Endothelial cell of umbilical vein (primary cell): ENCODE measurements at regions not wholly inside any gene's neighbourhood (a gene's known extent, or its start where the extent isn't known, plus 50 kb on each side); places are given as distances from the start of the nearest gene placed in this dataset.

Experiments used
- CTCF ChIP-seq, 2 donors: IDR thresholded peaks; 1 replicate in 1 of 2; 2 replicates in 1 of 2; pipeline ENCODE4 v1.5.1; 2011; ENCODE audit warnings: low read length in 2 of 2, mild to moderate bottlenecking in 2 of 2, moderate library complexity in 2 of 2, control low read depth in 1 of 2, inconsistent platforms in 1 of 2, low read depth in 1 of 2; ENCODE audit not compliant: insufficient read depth in 1 of 2; ENCODE audit errors: extremely low read depth in 1 of 2
- GATA2 ChIP-seq: IDR thresholded peaks from 2 replicates; pipeline ENCODE4 v1.7.0; 2011; ENCODE audit warnings: low read depth, mild to moderate bottlenecking, moderate library complexity, mixed read lengths, low read length; ENCODE audit not compliant: insufficient read length, insufficient read depth
- MYC ChIP-seq: IDR thresholded peaks from one replicate; pipeline ENCODE4 v1.6.1; 2011; ENCODE audit warnings: mild to moderate bottlenecking, low read depth, low read length
- POLR2A ChIP-seq: IDR thresholded peaks from 2 replicates; pipeline ENCODE4 v1.6.1; 2012; ENCODE audit warnings: low read depth, mild to moderate bottlenecking, control low read depth, low read length
- POLR2AphosphoS5 ChIP-seq: IDR thresholded peaks from 2 replicates; pipeline ENCODE4 v1.6.1; 2012; ENCODE audit warnings: low read depth, mild to moderate bottlenecking, control low read depth, low read length, moderate library complexity; ENCODE audit not compliant: insufficient read depth

GRCh38 chr9:85185486-85186217 lies 516.1 kb downstream of the NTRK2 start:
- TF ChIP-seq POLR2A (no peak), CTCF (IDR thresholded peaks at IDR 0.05; ENCODE audit: extremely low read depth in 1 of 2, insufficient read depth in 1 of 2, low read depth in 1 of 2, low read length in 2 of 2) (no peak), POLR2AphosphoS5 (no peak), GATA2 (no peak), MYC (no peak)
